NCI-H1417 (cell line): ENCODE measurements at regions not wholly inside any gene's neighbourhood (a gene's known extent, or its start where the extent isn't known, plus 50 kb on each side); places are given as distances from the start of the nearest gene placed in this dataset.

Experiments used
- DNase-seq, 3 experiments: peaks; one replicate each; lab custom pipeline; 2025; lab: John Stamatoyannopoulos, UW

GRCh38 chr3:126266850-126267168, 86.4 kb upstream of the ALDH1L1 start:
- DNase-seq, result no peak

- no peak for DNase-seq
These were observed 86.0 kb upstream of the ALDH1L1 start for GRCh38 chr3:126266291-126266840.

- DNase-seq, result no peak
These were observed 84.6 kb upstream of the ALDH1L1 start for GRCh38 chr3:126264952-126265351.

GRCh38 chr3:126264381-126264780, 84.0 kb upstream of the ALDH1L1 start:
- no peak for DNase-seq

GRCh38 chr3:126263971-126264370, 83.6 kb upstream of the ALDH1L1 start:
- no peak for DNase-seq

GRCh38 chr3:126263539-126263938, 83.2 kb upstream of the ALDH1L1 start:
- no peak for DNase-seq

- no peak for DNase-seq
These were observed 81.8 kb upstream of the ALDH1L1 start for GRCh38 chr3:126262227-126262626.

GRCh38 chr3:126261037-126261436, 80.7 kb upstream of the ALDH1L1 start:
- DNase-seq, result no peak

GRCh38 chr3:126259411-126260391, 79.3 kb upstream of the ALDH1L1 start:
- DNase-seq, result peak in 1 of 3 experiments; percentile 5

- peak in 1 of 3 experiments; percentile 2 for DNase-seq
These were observed 78.3 kb upstream of the ALDH1L1 start for GRCh38 chr3:126258670-126259069.

- no peak for DNase-seq
These were observed 77.6 kb upstream of the ALDH1L1 start for GRCh38 chr3:126257984-126258383.

- no peak for DNase-seq
These were observed 76.8 kb upstream of the ALDH1L1 start for GRCh38 chr3:126257174-126257573.

- DNase-seq, result no peak
These were observed 75.9 kb upstream of the ALDH1L1 start for GRCh38 chr3:126256251-126256650.

GRCh38 chr3:126253072-126253471, 72.7 kb upstream of the ALDH1L1 start:
- no peak for DNase-seq

GRCh38 chr3:126252373-126252772, 72.0 kb upstream of the ALDH1L1 start:
- no peak for DNase-seq

GRCh38 chr3:126245811-126246727, 65.7 kb upstream of the ALDH1L1 start:
- DNase-seq, result peak; percentile 26 to 61 (median 41)
